K562 (cell line): ENCODE measurements at regions not wholly inside any gene's neighbourhood (a gene's known extent, or its start where the extent isn't known, plus 50 kb on each side); places are given as distances from the start of the nearest gene placed in this dataset.

ENCODE experiments used
- CTCF ChIP-seq, 3 experiments: IDR thresholded peaks in 2 of 3; conservative IDR thresholded peaks in 1 of 3; 2 replicates each; pipeline ENCODE4 v1.5.1; 2011 to 2012; ENCODE audit warnings: low read length in 3 of 3, mild to moderate bottlenecking in 3 of 3, control low read depth in 2 of 3, improper control_type of control experiment in 1 of 3, inconsistent platforms in 1 of 3, low read depth in 1 of 3, mixed read lengths in 1 of 3, moderate library complexity in 1 of 3; ENCODE audit not compliant: insufficient read depth in 2 of 3
- JUNB ChIP-seq: fragments of 450-650 bp; formaldehyde crosslinking; conservative IDR thresholded peaks from 2 replicates; pipeline ENCODE4 v1.4.0; 2020; ENCODE audit warnings: mild to moderate bottlenecking

GRCh38 chr2:62596061-62596921 is 90.3 kb upstream of the TMEM17 start:
- no peak for TF ChIP-seq CTCF (IDR thresholded peaks at IDR 0.05 in 2 of 3, conservative IDR thresholded peaks at IDR 0.05 in 1 of 3; ENCODE audit: insufficient read depth in 2 of 3, low read depth in 1 of 3, low read length in 3 of 3)
- TF ChIP-seq JUNB = no peak
